HG03135 (cell line): ENCODE measurements at regions not wholly inside any gene's neighbourhood (a gene's known extent, or its start where the extent isn't known, plus 50 kb on each side); places are given as distances from the start of the nearest gene placed in this dataset.

Experiments
- ATAC-seq: cut with Tn5 transposase; IDR thresholded peaks from one replicate; pipeline ENCODE4 v1.9.1; 2021; ENCODE audit warnings: mild to moderate bottlenecking, moderate library complexity; ENCODE audit not compliant: unreplicated experiment

- ATAC-seq, result no peak
Measured at GRCh38 chr13:80040196-80040980, 300.5 kb downstream of the SPRY2 start.

GRCh38 chr13:80039000-80039399 is 301.9 kb downstream of the SPRY2 start:
- peak; percentile 66 for ATAC-seq

GRCh38 chr13:80038371-80038770 is 302.6 kb downstream of the SPRY2 start:
- no peak for ATAC-seq

- ATAC-seq, result no peak
Measured at GRCh38 chr13:80037505-80037888, 303.4 kb downstream of the SPRY2 start.

GRCh38 chr13:80036845-80037504 is 304.0 kb downstream of the SPRY2 start:
- ATAC-seq, result peak; percentile 53

GRCh38 chr13:80035096-80035495 is 305.8 kb downstream of the SPRY2 start:
- ATAC-seq, result no peak

- no peak for ATAC-seq
Measured at GRCh38 chr13:80033951-80034350, 307.0 kb downstream of the SPRY2 start.

- ATAC-seq, result no peak
Measured at GRCh38 chr13:80033286-80033685, 307.6 kb downstream of the SPRY2 start.

- ATAC-seq, result no peak
Measured at GRCh38 chr13:80030491-80030890, 310.4 kb downstream of the SPRY2 start.

GRCh38 chr13:80029170-80029569 is 311.8 kb downstream of the SPRY2 start:
- no peak for ATAC-seq

GRCh38 chr13:80022146-80022545 is 318.8 kb downstream of the SPRY2 start:
- ATAC-seq, result no peak

- ATAC-seq, result no peak
Measured at GRCh38 chr13:80012251-80012650, 328.7 kb downstream of the SPRY2 start.

- ATAC-seq, result no peak
Measured at GRCh38 chr13:80011448-80012212, 329.3 kb downstream of the SPRY2 start.

- ATAC-seq, result no peak
Measured at GRCh38 chr13:80010846-80011245, 330.1 kb downstream of the SPRY2 start.

- no peak for ATAC-seq
Measured at GRCh38 chr13:80010286-80010831, 330.6 kb downstream of the SPRY2 start.

- no peak for ATAC-seq
Measured at GRCh38 chr13:80009760-80010159, 331.2 kb downstream of the SPRY2 start.

GRCh38 chr13:80006940-80007339 is 334.0 kb downstream of the SPRY2 start:
- ATAC-seq, result no peak

- no peak for ATAC-seq
Measured at GRCh38 chr13:80001510-80001842, 339.4 kb downstream of the SPRY2 start.

- ATAC-seq, result no peak
Measured at GRCh38 chr13:80000684-80001509, 340.0 kb downstream of the SPRY2 start.

- ATAC-seq, result no peak
Measured at GRCh38 chr13:79999601-80000000, 341.3 kb downstream of the SPRY2 start.
